Muscle of back (tissue), 3 donors: ENCODE measurements at regions not wholly inside any gene's neighbourhood (a gene's known extent, or its start where the extent isn't known, plus 50 kb on each side); places are given as distances from the start of the nearest gene placed in this dataset.

Experiments
- DNase-seq, 3 donors: peaks; one replicate each; pipeline versions ENCODE4 v3.0.0 to v3.0.0-alpha.2; 2013

GRCh38 chr6:104574135-104574750, 285.5 kb downstream of the HACE1 start:
- no peak for DNase-seq

DNA sequence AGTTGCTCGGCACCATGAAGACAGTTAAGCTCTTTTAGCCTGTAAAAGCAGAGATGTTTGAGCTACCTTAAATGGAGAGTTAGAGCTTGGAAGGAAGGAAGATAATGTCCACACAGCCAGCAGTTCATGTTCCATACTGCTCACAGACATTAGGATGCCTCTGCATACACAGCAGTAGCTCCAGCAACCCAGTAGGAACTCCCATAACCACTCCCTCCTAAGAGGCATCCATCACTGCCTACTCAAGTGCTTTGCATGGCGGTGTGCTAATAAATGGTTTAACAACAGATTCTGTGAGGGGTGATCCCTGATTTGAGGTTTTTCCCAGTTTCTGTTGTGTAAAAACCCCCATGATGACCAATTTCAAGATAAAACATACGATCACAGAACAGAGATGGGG, 286.4 kb downstream of the HACE1 start:
- DNase-seq = no peak

DNA sequence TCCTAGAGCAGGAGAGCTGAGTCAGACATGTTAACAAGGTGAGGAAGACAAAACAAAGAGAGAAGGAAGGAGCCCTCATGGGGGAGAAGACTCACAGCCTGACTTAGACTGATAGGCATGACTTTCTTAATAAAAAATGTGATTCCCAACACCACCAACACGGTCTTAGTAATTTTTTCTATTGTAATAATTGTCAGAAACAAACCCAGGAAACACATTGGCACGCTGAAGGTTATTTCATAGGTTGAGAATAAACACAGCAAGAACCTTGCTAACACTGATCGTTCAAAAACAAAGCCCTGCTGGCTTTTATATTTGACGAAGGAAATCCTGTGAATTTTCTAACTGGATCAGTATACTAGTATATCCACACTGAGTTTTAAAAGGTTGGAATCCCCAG, 286.8 kb downstream of the HACE1 start:
- DNase-seq = no peak

DNA sequence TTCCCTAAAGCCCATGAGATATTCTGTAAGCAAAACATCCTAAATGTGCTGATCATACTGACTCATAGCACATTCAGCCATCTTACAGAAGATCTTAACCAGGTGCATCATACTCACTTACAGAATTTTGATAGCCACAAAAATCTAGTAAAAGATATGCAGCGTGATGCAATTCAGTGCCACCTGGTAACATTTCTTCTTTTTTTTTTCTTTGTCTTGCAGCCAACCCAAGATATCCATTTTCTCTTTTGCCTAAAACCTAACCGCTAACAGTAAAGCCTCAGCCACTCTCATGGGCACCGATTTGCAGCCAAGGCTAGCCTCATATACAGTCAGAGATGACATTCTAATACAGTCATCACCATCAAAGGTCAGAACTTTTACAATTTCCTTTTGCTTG, 293.3 kb downstream of the HACE1 start:
- DNase-seq = no peak

- no peak for DNase-seq
These were observed 296.4 kb downstream of the HACE1 start for GRCh38 chr6:104563306-104563705.

- DNase-seq = no peak
These were observed 300.1 kb downstream of the HACE1 start for GRCh38 chr6:104559435-104560202.

DNA sequence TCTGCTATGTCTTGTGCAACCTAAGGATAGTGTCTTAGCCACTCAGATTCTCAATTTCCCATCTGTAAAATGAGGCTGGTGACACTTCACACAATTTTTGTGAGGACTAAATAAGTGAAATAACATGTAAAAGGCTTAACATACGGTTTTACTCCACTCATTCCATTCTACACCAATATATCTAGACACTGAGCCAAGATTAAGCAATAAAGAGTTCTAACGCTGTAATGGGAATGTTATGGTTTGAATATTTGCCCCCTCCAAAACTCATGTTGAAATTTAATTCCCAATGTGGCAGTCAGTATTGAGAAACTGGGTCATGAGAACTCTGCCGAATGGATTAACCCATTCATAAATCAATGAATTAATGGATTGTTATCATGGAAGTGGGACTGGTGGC, 301.0 kb downstream of the HACE1 start:
- no peak for DNase-seq

DNA sequence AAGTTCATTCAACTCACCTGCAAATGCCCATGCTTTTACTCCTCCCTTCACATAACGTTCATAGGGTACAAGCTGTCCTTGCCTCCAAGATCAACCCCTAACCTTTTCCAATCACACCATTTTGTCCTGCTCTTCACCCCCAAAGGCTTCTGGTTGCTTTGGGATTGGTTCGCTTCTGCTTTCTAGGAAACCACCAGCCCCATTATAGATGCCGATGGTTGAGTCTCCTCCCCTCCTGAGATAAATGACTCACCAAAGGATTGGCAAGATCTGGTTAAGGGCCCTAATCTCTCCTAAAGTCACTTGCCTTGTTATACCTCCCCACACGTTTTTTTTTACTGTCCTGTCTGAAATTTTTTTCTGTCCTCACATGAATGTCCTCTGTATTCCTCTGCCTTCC, 311.4 kb downstream of the HACE1 start:
- DNase-seq = no peak

DNA sequence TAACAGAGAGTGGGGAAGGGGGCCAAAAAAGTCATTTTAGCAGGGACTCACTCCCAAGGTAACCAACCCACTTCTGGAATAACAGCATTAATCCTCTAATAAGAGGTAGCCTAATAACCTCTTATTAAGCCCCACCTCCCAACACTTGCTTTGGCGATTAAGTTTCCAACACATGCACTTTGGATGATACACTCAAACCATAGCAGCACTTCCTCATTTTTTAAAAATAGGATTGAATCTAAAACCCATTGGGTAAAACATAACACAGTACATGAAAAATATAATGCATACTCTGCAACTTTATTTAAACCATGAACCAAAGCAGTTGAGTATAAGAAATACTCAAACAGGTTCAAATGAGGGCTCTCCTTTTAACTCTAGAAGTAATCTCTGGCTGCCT, 318.3 kb downstream of the HACE1 start:
- no peak for DNase-seq

DNA sequence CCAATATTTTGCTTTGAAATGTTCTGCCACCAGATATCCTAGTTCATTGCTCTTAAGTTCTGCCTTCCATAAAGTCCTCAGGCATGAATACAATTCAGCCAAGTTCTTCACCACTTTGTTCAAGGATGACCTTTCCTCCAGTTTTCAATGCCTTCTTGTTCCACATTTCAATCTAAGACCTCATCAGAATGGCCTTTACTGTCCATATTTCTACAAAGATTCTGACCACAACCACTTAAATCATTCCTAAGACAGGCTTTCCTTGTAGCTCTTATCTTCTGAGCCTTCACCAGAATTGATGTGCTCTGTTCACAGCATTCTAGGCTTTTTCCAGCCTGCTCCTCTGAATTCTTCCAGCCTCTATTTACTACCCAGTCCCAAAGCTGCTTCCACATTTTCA, 319.0 kb downstream of the HACE1 start:
- peak in 1 of 3 donors; percentile 54 for DNase-seq

DNA sequence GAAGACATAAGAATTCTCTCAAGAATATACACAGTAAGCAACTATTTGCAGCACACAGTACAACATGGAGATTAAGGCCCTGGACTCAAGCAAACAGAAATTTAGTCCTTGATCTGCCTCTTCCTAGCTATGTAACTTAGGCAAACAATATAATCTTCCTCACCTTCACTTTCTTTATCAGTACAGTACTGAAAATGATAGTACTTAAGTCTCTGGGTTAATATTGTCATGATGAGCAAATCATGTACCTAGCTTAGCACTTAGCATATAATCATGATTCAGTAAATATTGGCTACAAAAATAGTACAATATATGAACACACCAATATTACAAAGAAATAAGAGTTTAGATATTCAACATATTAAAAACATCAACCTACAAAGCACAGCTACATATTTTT, 320.5 kb downstream of the HACE1 start:
- DNase-seq = no peak

DNA sequence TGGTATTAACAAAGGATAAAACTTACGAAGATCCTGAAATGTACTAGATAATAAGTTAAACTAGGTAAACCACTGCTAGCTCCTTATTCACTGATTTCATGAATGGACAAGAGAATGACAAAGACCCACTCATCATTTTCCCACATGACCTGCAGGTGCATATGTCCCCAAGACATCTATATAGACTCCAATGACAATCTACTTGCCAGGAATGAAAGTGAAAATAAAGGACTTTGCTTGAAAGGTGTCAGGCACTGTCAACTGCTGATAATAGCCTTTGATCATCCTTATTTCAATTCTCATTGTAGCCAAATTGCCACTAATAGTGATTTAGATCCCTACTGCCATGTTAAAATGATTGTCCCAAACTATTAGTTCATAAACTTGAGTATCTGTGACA, 321.8 kb downstream of the HACE1 start:
- DNase-seq = no peak

DNA sequence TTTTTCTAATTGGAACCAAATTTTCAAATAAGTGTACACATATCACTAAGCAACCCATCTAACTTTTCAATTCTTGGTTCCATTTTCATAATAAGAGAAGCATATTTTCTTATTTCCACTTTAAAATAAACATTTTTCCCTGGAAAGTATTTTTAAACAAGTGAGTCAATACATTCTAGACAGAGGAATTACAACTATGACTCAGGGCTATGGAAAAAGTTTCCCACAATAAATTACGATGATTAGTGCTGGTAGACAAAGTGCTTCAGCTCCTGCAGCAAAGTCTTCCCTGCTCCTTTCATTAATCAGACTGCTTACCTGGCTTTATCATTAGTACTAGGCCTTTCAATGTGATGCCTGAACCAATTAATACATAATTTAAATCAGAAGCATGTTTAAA, 322.5 kb downstream of the HACE1 start:
- DNase-seq = peak in 1 of 3 donors; percentile 56

DNA sequence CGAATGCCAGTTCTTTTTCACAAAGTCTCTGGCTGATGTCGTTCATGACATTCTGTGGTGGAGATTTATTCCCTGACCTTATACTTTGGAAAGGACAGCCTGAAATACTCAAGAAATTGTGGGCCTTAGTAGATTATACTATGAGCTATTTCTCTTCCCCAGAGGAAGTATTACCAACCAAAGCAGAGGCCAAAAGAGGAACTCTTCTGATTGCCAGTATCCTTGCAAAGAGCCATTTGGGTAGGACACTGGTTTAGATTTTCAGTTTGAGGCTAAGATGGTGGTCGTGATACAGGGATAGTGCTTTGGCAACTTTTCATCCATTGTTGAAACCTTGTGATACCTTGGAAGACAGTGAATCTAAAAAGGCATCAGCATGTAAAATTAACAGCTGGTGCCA, 327.3 kb downstream of the HACE1 start:
- DNase-seq = peak in 2 of 3 donors; percentile 8 to 13

- peak in 2 of 3 donors; percentile 32 to 50 for DNase-seq
These were observed 328.1 kb downstream of the HACE1 start for GRCh38 chr6:104531646-104532045.

GRCh38 chr6:104527761-104528415, 331.8 kb downstream of the HACE1 start:
- DNase-seq = peak in 2 of 3 donors; percentile 18 to 30

- DNase-seq = peak in 2 of 3 donors; percentile 9 to 32
These were observed 332.4 kb downstream of the HACE1 start for GRCh38 chr6:104527311-104527710.

DNA sequence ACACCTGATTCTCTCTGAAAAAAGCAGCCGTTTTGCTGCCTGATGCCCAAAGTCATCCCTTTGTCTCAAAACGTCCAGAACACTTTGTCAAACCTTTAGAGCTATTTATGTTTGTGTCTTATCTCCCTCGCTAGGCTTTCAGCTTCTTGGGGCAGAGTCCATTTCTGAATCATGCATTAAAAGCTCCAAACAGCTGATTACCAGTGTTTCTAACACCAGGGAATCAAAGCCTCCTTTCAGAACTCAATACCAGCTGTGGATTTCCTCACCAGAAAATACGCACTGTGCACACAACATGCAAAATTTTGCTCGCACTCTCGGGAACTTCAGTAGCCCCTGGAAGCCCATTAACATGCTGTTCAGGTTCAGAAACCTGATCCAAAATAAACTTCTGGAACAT, 333.3 kb downstream of the HACE1 start:
- peak in 1 of 3 donors; percentile 35 for DNase-seq

DNA sequence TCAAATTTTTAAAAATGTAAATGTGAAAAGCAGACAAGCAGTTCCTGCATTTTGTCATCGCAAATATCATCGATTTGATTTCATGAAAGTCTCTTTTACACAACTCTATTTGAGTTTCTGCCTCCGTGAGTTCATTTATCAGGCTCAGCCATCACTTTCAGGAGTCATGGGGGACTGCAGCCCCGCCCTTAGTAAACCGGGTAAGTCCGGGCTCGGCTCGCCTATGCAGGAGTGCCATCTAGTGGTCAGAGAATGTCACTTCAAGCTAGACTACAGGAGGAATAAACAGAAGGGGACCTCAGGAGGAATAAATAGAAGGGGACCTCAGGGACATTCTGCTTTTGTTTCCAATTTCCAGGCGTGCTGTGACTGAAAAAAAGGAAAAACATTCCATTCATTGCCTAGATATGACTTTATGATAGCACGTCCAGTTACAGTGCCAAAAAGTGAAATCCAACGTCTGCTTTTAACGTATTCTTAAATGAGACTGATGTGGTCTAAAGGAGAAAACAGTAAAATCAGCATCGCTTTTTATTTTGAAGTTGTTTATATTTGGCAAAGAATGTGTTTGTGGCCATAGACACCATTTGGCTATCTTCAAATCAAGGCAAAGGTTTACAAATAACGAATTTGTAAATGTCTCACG, 333.9 kb downstream of the HACE1 start:
- peak; percentile 74 to 89 (median 82) for DNase-seq

- no peak for DNase-seq
These were observed 337.2 kb downstream of the HACE1 start for GRCh38 chr6:104522533-104522932.

DNA sequence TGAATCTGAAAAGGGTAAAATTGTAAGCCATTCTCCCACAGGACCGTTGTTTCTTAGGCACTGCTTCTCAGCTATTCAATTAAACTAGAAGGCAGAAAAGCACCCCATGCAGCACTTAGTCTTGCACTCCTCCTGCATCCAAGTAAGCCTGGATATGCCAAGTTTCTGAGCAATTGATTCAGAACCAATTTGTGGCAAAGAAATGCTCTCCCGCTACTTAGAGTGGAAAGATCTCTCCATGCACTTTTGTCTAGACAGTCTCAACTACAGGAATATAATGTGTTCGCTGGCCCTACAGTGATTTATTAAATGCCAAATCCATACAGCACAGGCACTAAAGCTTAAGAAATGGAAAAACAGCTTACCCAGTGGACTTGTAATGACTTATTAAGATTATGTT, 338.5 kb downstream of the HACE1 start:
- DNase-seq = peak in 1 of 3 donors; percentile 22

DNA sequence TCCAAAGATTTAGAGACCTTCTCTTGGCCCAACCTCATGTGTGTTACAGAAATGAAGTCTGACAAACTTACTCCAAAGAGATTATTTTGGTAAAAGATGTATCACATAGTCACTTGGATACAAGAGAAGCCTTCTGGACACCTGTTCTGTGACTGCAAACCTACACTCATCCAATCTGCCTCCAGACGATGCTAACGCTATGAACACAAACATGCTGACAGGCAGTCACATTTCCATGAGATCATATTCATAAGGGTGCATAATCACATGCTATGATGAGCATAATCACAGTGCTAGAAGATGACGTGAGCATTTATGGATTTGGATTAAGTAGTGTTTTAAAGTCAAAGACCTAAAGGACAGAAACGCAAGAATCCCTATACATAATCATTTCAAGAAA, 340.2 kb downstream of the HACE1 start:
- DNase-seq = no peak

- DNase-seq = no peak
These were observed 350.4 kb downstream of the HACE1 start for GRCh38 chr6:104509355-104509754.
